IMR-90 (cell line): ENCODE measurements at regions not wholly inside any gene's neighbourhood (a gene's known extent, or its start where the extent isn't known, plus 50 kb on each side); places are given as distances from the start of the nearest gene placed in this dataset.

Experiments used
- ATAC-seq: fragments of 200-7000 bp; cut with Tn5 transposase; 2 replicates; pipeline ENCODE4 v1.9.1; 2020; ENCODE audit warnings: low read depth, mild to moderate bottlenecking, moderate library complexity
- BruUV-seq: library from RNA; stranded (reverse); fragments of 400-500 nt; replicated peaks from 2 replicates; lab custom pipeline; 2021; lab: Mats Ljungman, UMichigan
- CTCF ChIA-PET: fragments of 300-600 bp; formaldehyde crosslinking; extraction: SDS; loops from one replicate; lab custom pipeline; 2021; ENCODE audit warnings: antibody characterized with exemption; lab: Yijun Ruan, JAX
- POLR2A ChIA-PET: fragments of 300-600 bp; sonication (Branson Sonifier 250); formaldehyde crosslinking; loops from one replicate; lab custom pipeline; 2022; ENCODE audit warnings: antibody characterized with exemption; ENCODE audit not compliant: unreplicated experiment; lab: Charles Lee
- DNase-seq: peaks from one replicate; pipeline ENCODE4 v3.0.0; 2013
- H2AFZ ChIP-seq: replicated peaks from 2 replicates; pipeline ENCODE3; 2013; ENCODE audit warnings: low read length, mild to moderate bottlenecking; ENCODE audit not compliant: poor library complexity
- H2AK5ac ChIP-seq: 2 replicates; pipeline ENCODE4 v1.6.1; 2013; ENCODE audit warnings: low read depth, low read length, inconsistent platforms
- H2AK9ac ChIP-seq: replicated peaks from 2 replicates; pipeline ENCODE3; 2013; ENCODE audit warnings: mild to moderate bottlenecking, low read depth, low read length, moderate library complexity; ENCODE audit not compliant: poor library complexity
- H2BK120ac ChIP-seq: 2 replicates; pipeline ENCODE4 v1.6.1; 2013; ENCODE audit warnings: low read depth, low read length, inconsistent platforms
- H2BK15ac ChIP-seq: 3 replicates; pipeline ENCODE4 v1.6.1; 2013; ENCODE audit warnings: low read depth, low read length, inconsistent platforms
- H2BK20ac ChIP-seq: 2 replicates; pipeline ENCODE4 v1.6.1; 2013; ENCODE audit warnings: low read depth, mild to moderate bottlenecking, inconsistent platforms, low read length, moderate library complexity
- H2BK5ac ChIP-seq: 2 replicates; pipeline ENCODE4 v1.6.1; 2013; ENCODE audit warnings: mild to moderate bottlenecking, low read depth, low read length, inconsistent platforms; ENCODE audit not compliant: poor library complexity, severe bottlenecking
- H3K14ac ChIP-seq: replicated peaks from 2 replicates; pipeline ENCODE4 v1.6.1; 2013; ENCODE audit warnings: low read depth, low read length, inconsistent platforms
- H3K18ac ChIP-seq: 2 replicates; pipeline ENCODE4 v1.6.1; 2013; ENCODE audit warnings: low read depth, low read length, control low read depth
- H3K23ac ChIP-seq: 2 replicates; pipeline ENCODE4 v1.6.1; 2013; ENCODE audit warnings: low read depth, low read length, inconsistent platforms
- H3K27ac ChIP-seq: 2 replicates; pipeline ENCODE4 v1.5.1; 2013; ENCODE audit warnings: mild to moderate bottlenecking, control low read depth, low read length; ENCODE audit not compliant: insufficient read depth
- H3K27me3 ChIP-seq: 2 replicates; pipeline ENCODE4 v1.6.1; 2013; ENCODE audit warnings: low read length; ENCODE audit not compliant: control insufficient read depth, insufficient read depth
- H3K36me3 ChIP-seq: 2 replicates; pipeline ENCODE4 v1.6.1; 2013; ENCODE audit warnings: low read length, mixed read lengths; ENCODE audit not compliant: control insufficient read depth, insufficient read depth
- H3K4ac ChIP-seq: 2 replicates; pipeline ENCODE4 v1.6.1; 2013; ENCODE audit warnings: low read depth, low read length, inconsistent platforms
- H3K4me1 ChIP-seq: 2 replicates; pipeline ENCODE4 v1.6.1; 2013; ENCODE audit warnings: low read length, mixed read lengths; ENCODE audit not compliant: control insufficient read depth, insufficient read depth
- H3K4me2 ChIP-seq: 2 replicates; pipeline ENCODE4 v1.6.1; 2013; ENCODE audit warnings: low read depth, mild to moderate bottlenecking, control low read depth, low read length, moderate library complexity
- H3K4me3 ChIP-seq: 2 replicates; pipeline ENCODE4 v1.5.1; 2013; ENCODE audit warnings: low read depth, mild to moderate bottlenecking, control low read depth, low read length, moderate library complexity; ENCODE audit not compliant: insufficient read depth
- H3K56ac ChIP-seq: 2 replicates; pipeline ENCODE4 v1.6.1; 2013; ENCODE audit warnings: low read length, inconsistent platforms; ENCODE audit not compliant: insufficient read depth; ENCODE audit errors: extremely low read depth
- H3K79me1 ChIP-seq, 2 experiments: 2 replicates each; pipeline ENCODE4 v1.6.1; 2013; ENCODE audit warnings: low read length in 2 of 2, inconsistent platforms in 1 of 2, low read depth in 1 of 2
- H3K9ac ChIP-seq: 2 replicates; pipeline ENCODE4 v1.6.1; 2013; ENCODE audit warnings: low read depth, low read length, control low read depth
- H3K9me1 ChIP-seq: 2 replicates; pipeline ENCODE4 v1.6.1; 2013; ENCODE audit warnings: low read length, inconsistent platforms; ENCODE audit not compliant: insufficient read depth
- H3K9me3 ChIP-seq: 2 replicates; pipeline ENCODE4 v1.6.1; 2013; ENCODE audit warnings: low read length; ENCODE audit not compliant: control insufficient read depth, insufficient read depth
- H4K20me1 ChIP-seq: 2 replicates; pipeline ENCODE4 v1.6.1; 2013; ENCODE audit warnings: low read length, inconsistent platforms; ENCODE audit not compliant: insufficient read depth
- H4K5ac ChIP-seq: 2 replicates; pipeline ENCODE4 v1.6.1; 2013; ENCODE audit warnings: mild to moderate bottlenecking, low read depth, low read length, control low read depth
- H4K8ac ChIP-seq, 2 experiments: 2 replicates each; pipeline ENCODE4 v1.6.1; 2013; ENCODE audit warnings: low read depth in 2 of 2, low read length in 2 of 2, control low read depth in 1 of 2, inconsistent platforms in 1 of 2
- H4K91ac ChIP-seq: 2 replicates; pipeline ENCODE4 v1.6.1; 2013; ENCODE audit warnings: low read depth, low read length, inconsistent platforms; ENCODE audit not compliant: insufficient read depth
- BHLHE40 ChIP-seq: fragments of 150-350 bp; IDR thresholded peaks from 2 replicates; pipeline ENCODE4 v1.6.1; 2016; ENCODE audit warnings: mild to moderate bottlenecking, low read depth, low read length
- CEBPB ChIP-seq: IDR thresholded peaks from 2 replicates; pipeline ENCODE4 v1.6.1; 2012; ENCODE audit warnings: low read depth, low read length, improper control_type of control experiment
- CHD1 ChIP-seq: IDR thresholded peaks from 2 replicates; pipeline ENCODE4 v1.6.1; 2012; ENCODE audit warnings: low read depth, low read length, improper control_type of control experiment
- FOS ChIP-seq: fragments of 150-350 bp; IDR thresholded peaks from 2 replicates; pipeline ENCODE4 v1.6.1; 2016; ENCODE audit warnings: low read depth, low read length
- MAFK ChIP-seq: IDR thresholded peaks from 2 replicates; pipeline ENCODE4 v1.6.1; 2012; ENCODE audit warnings: low read depth, low read length, improper control_type of control experiment
- MAZ ChIP-seq: IDR thresholded peaks from 2 replicates; pipeline ENCODE4 v1.6.1; 2012; ENCODE audit warnings: low read depth, mild to moderate bottlenecking, low read length, improper control_type of control experiment, moderate library complexity, borderline replicate concordance
- MXI1 ChIP-seq: IDR thresholded peaks from 2 replicates; pipeline ENCODE4 v1.6.1; 2012; ENCODE audit warnings: low read depth, mild to moderate bottlenecking, low read length, moderate library complexity, borderline replicate concordance
- NFE2L2 ChIP-seq: fragments of 150-350 bp; IDR thresholded peaks from 2 replicates; pipeline ENCODE4 v1.6.1; 2016; ENCODE audit warnings: low read depth, mild to moderate bottlenecking, low read length
- POLR2A ChIP-seq: IDR thresholded peaks from 2 replicates; pipeline ENCODE4 v1.6.1; 2012; ENCODE audit warnings: mild to moderate bottlenecking, low read depth, low read length
- RAD21 ChIP-seq: IDR thresholded peaks from 2 replicates; pipeline ENCODE4 v1.6.1; 2012; ENCODE audit warnings: low read length, improper control_type of control experiment
- RCOR1 ChIP-seq: IDR thresholded peaks from 2 replicates; pipeline ENCODE4 v1.6.1; 2012; ENCODE audit warnings: mild to moderate bottlenecking, low read length, improper control_type of control experiment; ENCODE audit not compliant: insufficient replicate concordance
- RFX5 ChIP-seq: IDR thresholded peaks from 2 replicates; pipeline ENCODE4 v1.8.0; 2012; ENCODE audit warnings: low read depth, mild to moderate bottlenecking, low read length, moderate library complexity
- SMC3 ChIP-seq: fragments of 150-350 bp; IDR thresholded peaks from 2 replicates; pipeline ENCODE4 v1.6.1; 2016; ENCODE audit warnings: low read depth, mild to moderate bottlenecking, antibody characterized with exemption, low read length, moderate library complexity
- WGBS, 2 experiments: methylation state at CpG; one replicate each; pipeline versions ENCODE4 v1.1.5 to v1.1.7; 2013; ENCODE audit warnings: missing lambda C conversion rate in 2 of 2; ENCODE audit not compliant: insufficient read length in 1 of 2; ENCODE audit errors: extremely low coverage in 2 of 2; 5-methylcytosine and 5-hydroxymethylcytosine counted together
- dilution Hi-C: fragments of 300-500 bp; cut with HindIII; formaldehyde crosslinking; loops from one replicate; pipeline ENCODE4 v1.14.3; 2018; ENCODE audit warnings: low sequenced_read_pairs; ENCODE audit not compliant: unreplicated experiment
- in situ Hi-C: fragments of 300-500 bp; cut with MboI; formaldehyde crosslinking; loops from 3 replicates; pipeline ENCODE4 v1.14.3; 2019; ENCODE audit warnings: low sequenced_read_pairs, inconsistent platforms, mixed read lengths
- intact Hi-C: fragments of 100-400 bp; cut with micrococcal nuclease; formaldehyde crosslinking; loops from 2 replicates; pipeline ENCODE4 v1.10.0; 2022
- TF ChIP-seq, protein P1 (sequence below): fragments of 150-350 bp; IDR thresholded peaks from 2 replicates; pipeline ENCODE4 v1.6.1; 2016; ENCODE audit warnings: low read depth, mild to moderate bottlenecking, low read length, moderate library complexity, borderline replicate concordance
- TF ChIP-seq, protein P2 (sequence below): conservative IDR thresholded peaks from 2 replicates; pipeline ENCODE4 v1.5.1; 2012; ENCODE audit warnings: mild to moderate bottlenecking, low read depth, low read length, improper control_type of control experiment

DNA sequence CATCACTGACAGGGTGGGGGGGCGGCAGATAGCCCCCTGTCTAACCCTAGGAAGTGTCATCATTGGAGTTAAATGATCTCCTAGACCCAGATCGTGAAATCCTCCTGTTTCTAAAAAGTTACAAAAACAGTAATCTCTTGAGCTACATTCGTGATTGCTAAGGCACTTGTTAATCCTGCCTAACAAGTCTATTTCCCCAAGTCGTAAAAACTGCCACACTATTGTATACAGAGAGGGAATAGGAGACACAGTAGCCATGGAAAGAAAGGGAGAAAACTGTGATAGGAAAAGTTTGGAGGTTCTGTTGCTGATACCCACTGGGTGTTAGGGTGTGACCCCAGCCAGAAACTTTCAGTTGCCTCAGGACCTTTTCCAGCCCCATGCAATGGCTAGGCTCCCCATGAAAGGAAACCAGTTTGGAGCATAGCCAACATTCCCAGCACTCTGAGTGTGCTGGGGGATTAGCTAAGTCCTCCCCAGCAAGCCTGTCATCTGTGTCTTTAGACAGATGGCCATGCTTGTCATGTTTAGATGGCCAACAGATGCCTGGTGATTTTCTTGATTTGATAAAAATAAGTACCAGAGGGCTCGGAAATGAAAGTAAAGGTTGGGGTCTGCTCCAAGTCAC, 63.3 kb upstream of the ANXA10 start:
- H3K9me3 ChIP-seq = 0 out of 2 replicates have a peak, but pooled peaks cover 1% of the 10 kb centered on the region
- DNase-seq (peak; percentile 12), ATAC-seq (no peak)
- no peak overlapping the region for H3K23ac ChIP-seq
- no peaks in the 10 kb centered on the region for H3K9me1 ChIP-seq
- no peak overlapping the region for H2AFZ ChIP-seq
- ChIA-PET POLR2A (no interaction called here), CTCF (no interaction called here)
- intact Hi-C loops (no loop called here), dilution Hi-C loops (no loop called here), in situ Hi-C loops (no loop called here)
- H3K4me2 ChIP-seq = no peak overlapping the region
- no peak overlapping the region for H3K27ac ChIP-seq
- H2BK120ac ChIP-seq = no peak overlapping the region
- WGBS, 2 experiments = 100% methylated on average over 1 of the region's 5 CpGs; no CpG with 5 or more reads in 1 of the 2 experiments
- H3K4me1 ChIP-seq = no peaks in the 10 kb centered on the region
- no peaks in the 10 kb centered on the region for H4K20me1 ChIP-seq
- H2AK5ac ChIP-seq = no peak overlapping the region
- no peak overlapping the region for H2BK20ac ChIP-seq
- no peaks in the 10 kb centered on the region for H3K36me3 ChIP-seq
- no peak overlapping the region for H3K4me3 ChIP-seq
- TF ChIP-seq RCOR1 = no peak
- TF ChIP-seq, protein P1, sequence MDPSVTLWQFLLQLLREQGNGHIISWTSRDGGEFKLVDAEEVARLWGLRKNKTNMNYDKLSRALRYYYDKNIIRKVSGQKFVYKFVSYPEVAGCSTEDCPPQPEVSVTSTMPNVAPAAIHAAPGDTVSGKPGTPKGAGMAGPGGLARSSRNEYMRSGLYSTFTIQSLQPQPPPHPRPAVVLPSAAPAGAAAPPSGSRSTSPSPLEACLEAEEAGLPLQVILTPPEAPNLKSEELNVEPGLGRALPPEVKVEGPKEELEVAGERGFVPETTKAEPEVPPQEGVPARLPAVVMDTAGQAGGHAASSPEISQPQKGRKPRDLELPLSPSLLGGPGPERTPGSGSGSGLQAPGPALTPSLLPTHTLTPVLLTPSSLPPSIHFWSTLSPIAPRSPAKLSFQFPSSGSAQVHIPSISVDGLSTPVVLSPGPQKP = no peak
- no peak for TF ChIP-seq NFE2L2
- TF ChIP-seq RAD21 = no peak
- TF ChIP-seq FOS = no peak
- TF ChIP-seq, protein P2, sequence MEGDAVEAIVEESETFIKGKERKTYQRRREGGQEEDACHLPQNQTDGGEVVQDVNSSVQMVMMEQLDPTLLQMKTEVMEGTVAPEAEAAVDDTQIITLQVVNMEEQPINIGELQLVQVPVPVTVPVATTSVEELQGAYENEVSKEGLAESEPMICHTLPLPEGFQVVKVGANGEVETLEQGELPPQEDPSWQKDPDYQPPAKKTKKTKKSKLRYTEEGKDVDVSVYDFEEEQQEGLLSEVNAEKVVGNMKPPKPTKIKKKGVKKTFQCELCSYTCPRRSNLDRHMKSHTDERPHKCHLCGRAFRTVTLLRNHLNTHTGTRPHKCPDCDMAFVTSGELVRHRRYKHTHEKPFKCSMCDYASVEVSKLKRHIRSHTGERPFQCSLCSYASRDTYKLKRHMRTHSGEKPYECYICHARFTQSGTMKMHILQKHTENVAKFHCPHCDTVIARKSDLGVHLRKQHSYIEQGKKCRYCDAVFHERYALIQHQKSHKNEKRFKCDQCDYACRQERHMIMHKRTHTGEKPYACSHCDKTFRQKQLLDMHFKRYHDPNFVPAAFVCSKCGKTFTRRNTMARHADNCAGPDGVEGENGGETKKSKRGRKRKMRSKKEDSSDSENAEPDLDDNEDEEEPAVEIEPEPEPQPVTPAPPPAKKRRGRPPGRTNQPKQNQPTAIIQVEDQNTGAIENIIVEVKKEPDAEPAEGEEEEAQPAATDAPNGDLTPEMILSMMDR = no peak
- no peak for TF ChIP-seq POLR2A
- TF ChIP-seq MAFK = no peak
- TF ChIP-seq MXI1 = no peak
- no peak for TF ChIP-seq RFX5
- no peak for TF ChIP-seq CHD1
- TF ChIP-seq SMC3 = no peak
- no peak for TF ChIP-seq BHLHE40
- no peak for TF ChIP-seq CEBPB
- TF ChIP-seq MAZ = no peak
- no peak overlapping the region for H2BK5ac ChIP-seq
- no peak overlapping the region for H3K9ac ChIP-seq
- H2AK9ac ChIP-seq = no peak overlapping the region
- no peak overlapping the region for H2BK15ac ChIP-seq
- no peaks in the 10 kb centered on the region for H3K79me1 ChIP-seq
- no peak overlapping the region for H4K5ac ChIP-seq
- H3K27me3 ChIP-seq = no peaks in the 10 kb centered on the region
- no peak overlapping the region for H4K91ac ChIP-seq
- no TSS peak for BruUV-seq
- no peak overlapping the region for H4K8ac ChIP-seq
- no peak overlapping the region for H3K56ac ChIP-seq
- H3K14ac ChIP-seq = no peak overlapping the region
- no peak overlapping the region for H3K4ac ChIP-seq
- no peak overlapping the region for H3K18ac ChIP-seq
